ENCODE measurements at regions not wholly inside any gene's neighbourhood (a gene's known extent, or its start where the extent isn't known, plus 50 kb on each side); places are given as distances from the start of the nearest gene placed in this dataset.
"Not testable (repeated sequence)": the region's sequence is repeated elsewhere in the genome, so short reads cannot be mapped to it uniquely, and the experiment has no call there.

GRCh38 chr9:87040410-87041009, 93.2 kb upstream of the GAS1 start:
- FAIRE-seq (no peak), DNase-seq (ENCODE audit: low read depth, low spot score) (no peak)
- H3K9ac ChIP-seq (replicated peaks; ENCODE audit: extremely low read depth, insufficient read depth, low read length) = no peak overlapping the region
- no peaks in the 10 kb centered on the region for H3K79me2 ChIP-seq (ENCODE audit: control insufficient read depth, insufficient read depth, low read length)
- intact Hi-C loops (cut with micrococcal nuclease) (no loop called here), dilution Hi-C loops (cut with MboI; ENCODE audit: extremely low pct_ligation_motif_present, low sequenced_read_pairs) (no loop called here)
- H4K20me1 ChIP-seq (replicated peaks; ENCODE audit: control insufficient read depth, extremely low read depth, insufficient read depth, low read length) = no peaks in the 10 kb centered on the region
- no peaks in the 10 kb centered on the region for H3K27me3 ChIP-seq (ENCODE audit: control insufficient read depth in 2 of 2, insufficient read depth in 2 of 2, low read length in 2 of 2)
- H3K27ac ChIP-seq (ENCODE audit: insufficient read depth, low read depth, low read length) = no peak overlapping the region
- H2AFZ ChIP-seq (ENCODE audit: low read depth, low read length) = no peak overlapping the region
- H3K4me2 ChIP-seq (ENCODE audit: insufficient read depth, low read length) = no peak overlapping the region
- H3K9me1 ChIP-seq (replicated peaks; ENCODE audit: control insufficient read depth, extremely low read depth, insufficient read depth, low read length) = no peaks in the 10 kb centered on the region
- H3K4me1 ChIP-seq (ENCODE audit: control insufficient read depth, extremely low read depth, insufficient read depth, low read length) = no peaks in the 10 kb centered on the region
- ChIA-PET POLR2A (no interaction called here), CTCF (no interaction called here)
- H3K9me3 ChIP-seq (replicated peaks; ENCODE audit: control insufficient read depth, insufficient read depth, low read length) = no peaks in the 10 kb centered on the region
- no peak overlapping the region for H3K4me3 ChIP-seq (replicated peaks in 1 of 3; ENCODE audit: insufficient read depth in 1 of 3, low read depth in 1 of 3, low read length in 3 of 3)
- BruUV-seq (replicated peaks) = no TSS peak
- no peaks in the 10 kb centered on the region for H3K36me3 ChIP-seq (ENCODE audit: control insufficient read depth in 2 of 2, extremely low read depth in 1 of 2, insufficient read depth in 2 of 2, low read length in 2 of 2)
- no peak for TF ChIP-seq EZH2 (IDR thresholded peaks at IDR 0.05; ENCODE audit: borderline replicate concordance, low read depth, low read length, severe bottlenecking)
- no peak for TF ChIP-seq POLR2A (IDR thresholded peaks at IDR 0.05; ENCODE audit: low read depth, low read length)
- no peak for TF ChIP-seq MAX (IDR thresholded peaks at IDR 0.05; ENCODE audit: insufficient read depth, insufficient read length)
- no peak for TF ChIP-seq JUN (IDR thresholded peaks at IDR 0.05; ENCODE audit: borderline replicate concordance, insufficient read depth, insufficient read length, low read depth)
- TF ChIP-seq GATA2 (IDR thresholded peaks at IDR 0.05; ENCODE audit: insufficient read depth, insufficient read length, low read depth, low read length) = no peak
- TF ChIP-seq CTCF (IDR thresholded peaks at IDR 0.05; ENCODE audit: extremely low read depth in 1 of 2, insufficient read depth in 1 of 2, low read depth in 1 of 2, low read length in 2 of 2) = no peak
- no peak for TF ChIP-seq POLR2AphosphoS5 (IDR thresholded peaks at IDR 0.05; ENCODE audit: insufficient read depth, low read depth, low read length)
- no peak for TF ChIP-seq MYC (IDR thresholded peaks at IDR 0.05; ENCODE audit: low read depth, low read length)
- TF ChIP-seq FOS (IDR thresholded peaks at IDR 0.05; ENCODE audit: borderline replicate concordance, insufficient read depth, low read length) = no peak

- H3K9ac ChIP-seq (replicated peaks; ENCODE audit: extremely low read depth, insufficient read depth, low read length); H2AFZ ChIP-seq (ENCODE audit: low read depth, low read length); H3K9me3 ChIP-seq (replicated peaks; ENCODE audit: control insufficient read depth, insufficient read depth, low read length); H3K27ac ChIP-seq (ENCODE audit: insufficient read depth, low read depth, low read length); H3K36me3 ChIP-seq (ENCODE audit: control insufficient read depth in 2 of 2, extremely low read depth in 1 of 2, insufficient read depth in 2 of 2, low read length in 2 of 2); H4K20me1 ChIP-seq (replicated peaks; ENCODE audit: control insufficient read depth, extremely low read depth, insufficient read depth, low read length); H3K9me1 ChIP-seq (replicated peaks; ENCODE audit: control insufficient read depth, extremely low read depth, insufficient read depth, low read length); dilution Hi-C loops (cut with MboI; ENCODE audit: extremely low pct_ligation_motif_present, low sequenced_read_pairs); H3K27me3 ChIP-seq (ENCODE audit: control insufficient read depth in 2 of 2, insufficient read depth in 2 of 2, low read length in 2 of 2); H3K79me2 ChIP-seq (ENCODE audit: control insufficient read depth, insufficient read depth, low read length); H3K4me3 ChIP-seq (replicated peaks in 1 of 3; ENCODE audit: insufficient read depth in 1 of 3, low read depth in 1 of 3, low read length in 3 of 3); FAIRE-seq; intact Hi-C loops (cut with micrococcal nuclease); POLR2A ChIA-PET; CTCF ChIA-PET; DNase-seq (ENCODE audit: low read depth, low spot score); H3K4me2 ChIP-seq (ENCODE audit: insufficient read depth, low read length); H3K4me1 ChIP-seq (ENCODE audit: control insufficient read depth, extremely low read depth, insufficient read depth, low read length); BruUV-seq (replicated peaks): not testable (repeated sequence)
Observed at GRCh38 chr9:87041553-87042235, 94.4 kb upstream of the GAS1 start.

Data from endothelial cell of umbilical vein (primary cell).